ENCODE measurements at regions not wholly inside any gene's neighbourhood (a gene's known extent, or its start where the extent isn't known, plus 50 kb on each side); places are given as distances from the start of the nearest gene placed in this dataset.
"Not testable (repeated sequence)": the region's sequence is repeated elsewhere in the genome, so short reads cannot be mapped to it uniquely, and the experiment has no call there.

GRCh38 chr1:191498825-191499224 is 659.4 kb upstream of the RGS18 start:
- TF ChIP-seq POLR2A (IDR thresholded peaks at IDR 0.05) = no peak
- no peak for TF ChIP-seq POLR2AphosphoS5 (IDR thresholded peaks at IDR 0.05)
- 71 to 81% (median 72%) methylated on average over 3 of the region's 3 CpGs for WGBS, 5 donors

DNA sequence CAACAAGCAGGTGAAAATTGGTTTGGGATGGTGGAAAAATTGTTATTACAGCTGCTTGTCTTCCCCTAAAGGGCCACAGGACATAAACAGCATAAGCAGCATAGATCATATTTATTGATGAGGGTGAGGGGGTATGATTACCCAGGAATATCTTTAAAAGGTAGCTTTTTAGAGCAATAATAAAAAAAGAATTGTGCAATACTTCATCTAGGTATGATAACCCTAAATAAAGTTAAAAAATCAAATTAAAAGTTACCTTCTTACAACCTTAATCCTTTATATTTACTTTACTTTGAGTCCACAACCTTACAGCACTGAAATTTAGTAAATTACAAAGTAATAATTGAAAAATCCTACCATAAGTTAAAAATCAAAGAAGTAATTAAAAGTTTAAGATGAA is 653.3 kb upstream of the RGS18 start:
- H3K36me3 ChIP-seq = no peaks in the 10 kb centered on the region

More at GRCh38 chr1:191498825-191499224, 659.4 kb upstream of the RGS18 start:
- intact Hi-C loops (cut with DNase I; ENCODE audit: low total_unique reads) = no loop called here
- Histone ChIP-seq H3K4me3 (no peak overlapping the region), H3K27me3 (replicated peaks in 1 of 7) (no peaks in the 10 kb centered on the region), H3K4me1 (no peaks in the 10 kb centered on the region), H3K36me3 (no peaks in the 10 kb centered on the region), H3K9me3 (no peaks in the 10 kb centered on the region), H3K27ac (no peak overlapping the region)
- no peak for DNase-seq

DNA sequence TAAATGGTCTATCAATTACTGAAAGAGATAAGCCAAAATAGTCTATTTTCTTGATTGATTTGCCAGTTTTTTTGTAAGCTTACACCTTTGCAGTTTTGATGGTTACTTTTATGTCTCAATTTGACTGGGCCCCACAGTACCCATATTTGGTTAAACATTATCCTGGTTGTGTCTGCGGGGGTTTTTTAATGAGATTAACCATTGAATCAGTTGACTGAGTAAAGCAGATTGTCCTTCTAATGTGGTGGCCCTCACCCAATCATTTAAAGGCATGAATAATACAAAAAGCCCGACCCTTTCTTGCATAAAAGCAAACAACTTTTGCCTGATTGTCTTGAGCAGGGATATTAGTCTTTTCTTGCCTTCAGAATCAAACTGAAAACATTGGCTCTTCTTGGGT is 650.0 kb upstream of the RGS18 start:
- no peak for DNase-seq
- WGBS, 5 donors = 72 to 83% (median 75%) methylated on average over 2 of the region's 2 CpGs
- intact Hi-C loops (cut with DNase I; ENCODE audit: low total_unique reads) = no loop called here

More for the DNA sequence above, 653.3 kb upstream of the RGS18 start:
- peaks cover 0 to 5% (median 0%) of the 10 kb centered on the region in 8 donors for H3K9me3 ChIP-seq
- intact Hi-C loops (cut with DNase I; ENCODE audit: low total_unique reads) = no loop called here
- H3K27me3 ChIP-seq (replicated peaks in 1 of 7) = no peaks in the 10 kb centered on the region
- H3K27ac ChIP-seq = no peak overlapping the region
- no peak for DNase-seq
- TF ChIP-seq POLR2AphosphoS5 (IDR thresholded peaks at IDR 0.05) = no peak
- TF ChIP-seq, protein P1, sequence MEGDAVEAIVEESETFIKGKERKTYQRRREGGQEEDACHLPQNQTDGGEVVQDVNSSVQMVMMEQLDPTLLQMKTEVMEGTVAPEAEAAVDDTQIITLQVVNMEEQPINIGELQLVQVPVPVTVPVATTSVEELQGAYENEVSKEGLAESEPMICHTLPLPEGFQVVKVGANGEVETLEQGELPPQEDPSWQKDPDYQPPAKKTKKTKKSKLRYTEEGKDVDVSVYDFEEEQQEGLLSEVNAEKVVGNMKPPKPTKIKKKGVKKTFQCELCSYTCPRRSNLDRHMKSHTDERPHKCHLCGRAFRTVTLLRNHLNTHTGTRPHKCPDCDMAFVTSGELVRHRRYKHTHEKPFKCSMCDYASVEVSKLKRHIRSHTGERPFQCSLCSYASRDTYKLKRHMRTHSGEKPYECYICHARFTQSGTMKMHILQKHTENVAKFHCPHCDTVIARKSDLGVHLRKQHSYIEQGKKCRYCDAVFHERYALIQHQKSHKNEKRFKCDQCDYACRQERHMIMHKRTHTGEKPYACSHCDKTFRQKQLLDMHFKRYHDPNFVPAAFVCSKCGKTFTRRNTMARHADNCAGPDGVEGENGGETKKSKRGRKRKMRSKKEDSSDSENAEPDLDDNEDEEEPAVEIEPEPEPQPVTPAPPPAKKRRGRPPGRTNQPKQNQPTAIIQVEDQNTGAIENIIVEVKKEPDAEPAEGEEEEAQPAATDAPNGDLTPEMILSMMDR (IDR thresholded peaks at IDR 0.05 in 8 of 11, conservative IDR thresholded peaks at IDR 0.05 in 3 of 11) = no peak
- no peak for TF ChIP-seq POLR2A (IDR thresholded peaks at IDR 0.05)
- no peaks in the 10 kb centered on the region for H3K4me1 ChIP-seq
- no peak overlapping the region for H3K4me3 ChIP-seq

DNA sequence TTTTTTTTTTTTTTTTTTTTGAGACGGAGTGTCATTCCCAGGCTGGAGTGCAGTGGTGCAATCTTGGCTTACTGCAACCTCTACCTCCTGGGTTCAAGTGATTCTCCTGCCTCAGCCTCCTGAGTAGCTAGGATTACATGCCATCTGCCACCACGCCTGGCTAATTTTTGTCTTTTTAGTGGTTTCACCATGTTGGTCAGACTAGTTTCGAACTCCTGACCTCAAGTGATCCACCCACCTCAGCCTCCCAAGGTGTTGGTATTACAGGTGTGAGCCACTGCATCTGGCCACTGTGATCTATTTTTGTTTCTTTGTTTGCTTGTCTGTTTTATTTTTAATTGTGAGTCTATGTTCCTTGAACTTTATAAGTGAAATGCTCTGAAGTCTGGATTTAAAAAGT is 646.8 kb upstream of the RGS18 start:
- 73 to 86% (median 78%) methylated on average over 3 of the region's 3 CpGs for WGBS, 5 donors
- H3K9me3 ChIP-seq = peaks cover 0 to 26% (median 13%) of the 10 kb centered on the region in 8 donors
- H3K27me3 ChIP-seq (replicated peaks in 1 of 7); DNase-seq; H3K4me1 ChIP-seq; intact Hi-C loops (cut with DNase I; ENCODE audit: low total_unique reads); H3K27ac ChIP-seq; H3K36me3 ChIP-seq; H3K4me3 ChIP-seq: not testable (repeated sequence)

More for the DNA sequence above, 650.0 kb upstream of the RGS18 start:
- TF ChIP-seq POLR2A (IDR thresholded peaks at IDR 0.05) (no peak), POLR2AphosphoS5 (IDR thresholded peaks at IDR 0.05) (no peak)
- TF ChIP-seq, protein P1 (IDR thresholded peaks at IDR 0.05 in 8 of 11, conservative IDR thresholded peaks at IDR 0.05 in 3 of 11) = no peak
- Histone ChIP-seq H3K4me1 (no peaks in the 10 kb centered on the region), H3K27ac (no peak overlapping the region), H3K27me3 (replicated peaks in 1 of 7) (no peaks in the 10 kb centered on the region), H3K4me3 (no peak overlapping the region), H3K9me3 (peaks cover 0 to 20% (median 5%) of the 10 kb centered on the region in 8 donors), H3K36me3 (no peaks in the 10 kb centered on the region)

GRCh38 chr1:191517826-191518225 is 640.4 kb upstream of the RGS18 start:
- H3K9me3 ChIP-seq = peaks cover 0 to 13% (median 10%) of the 10 kb centered on the region in 8 donors
- no peaks in the 10 kb centered on the region for H3K36me3 ChIP-seq
- H3K27ac ChIP-seq = no peak overlapping the region
- DNase-seq = no peak
- H3K4me1 ChIP-seq = no peaks in the 10 kb centered on the region
- intact Hi-C loops (cut with DNase I; ENCODE audit: low total_unique reads) = no loop called here
- TF ChIP-seq POLR2A (IDR thresholded peaks at IDR 0.05) = no peak
- TF ChIP-seq, protein P1 (IDR thresholded peaks at IDR 0.05 in 8 of 11, conservative IDR thresholded peaks at IDR 0.05 in 3 of 11) = no peak
- TF ChIP-seq POLR2AphosphoS5 (IDR thresholded peaks at IDR 0.05) = no peak
- no peaks in the 10 kb centered on the region for H3K27me3 ChIP-seq (replicated peaks in 1 of 7)
- no peak overlapping the region for H3K4me3 ChIP-seq
